H1 (cell line): ENCODE measurements at regions not wholly inside any gene's neighbourhood (a gene's known extent, or its start where the extent isn't known, plus 50 kb on each side); places are given as distances from the start of the nearest gene placed in this dataset.

Experiments used
- CTCF ChIA-PET: fragments of 300-600 bp; sonication (Branson Sonifier 250); formaldehyde crosslinking; loops from one replicate; lab custom pipeline; 2021; ENCODE audit not compliant: partially characterized antibody; lab: Charles Lee
- POLR2A ChIA-PET: fragments of 300-600 bp; sonication (Branson Sonifier 250); formaldehyde crosslinking; loops from one replicate; lab custom pipeline; 2021; ENCODE audit warnings: inconsistent platforms; ENCODE audit not compliant: partially characterized antibody; lab: Charles Lee
- DNase-seq, 2 experiments: peaks; one replicate each; pipeline versions ENCODE4 v3.0.0 to v3.0.0-alpha.2; 2010 to 2022; ENCODE audit warnings: low spot score in 2 of 2, low read depth in 1 of 2, mixed read lengths in 1 of 2
- FAIRE-seq: peaks from 2 replicates; lab custom pipeline; 2011; peaks lifted over from hg19 to GRCh38; lab: Jason Lieb, UNC
- H2AFZ ChIP-seq: 2 replicates; pipeline ENCODE4 v1.8.1; 2012; ENCODE audit warnings: low read length, inconsistent platforms
- H2AK5ac ChIP-seq: 2 replicates; pipeline ENCODE4 v1.6.1; 2013; ENCODE audit warnings: low read depth, low read length
- H2BK120ac ChIP-seq: replicated peaks from 2 replicates; pipeline ENCODE3; 2013; ENCODE audit warnings: low read depth, low read length, inconsistent platforms
- H2BK12ac ChIP-seq: 2 replicates; pipeline ENCODE4 v1.6.1; 2013; ENCODE audit warnings: low read depth, low read length
- H2BK15ac ChIP-seq: 2 replicates; pipeline ENCODE4 v1.6.1; 2013; ENCODE audit warnings: low read length
- H2BK20ac ChIP-seq: 2 replicates; pipeline ENCODE4 v1.6.1; 2013; ENCODE audit warnings: low read length
- H2BK5ac ChIP-seq: 2 replicates; pipeline ENCODE4 v1.6.1; 2013; ENCODE audit warnings: low read depth, low read length
- H3K14ac ChIP-seq: 2 replicates; pipeline ENCODE4 v1.6.1; 2013; ENCODE audit warnings: inconsistent platforms; ENCODE audit not compliant: insufficient read length
- H3K18ac ChIP-seq: 2 replicates; pipeline ENCODE4 v1.6.1; 2013; ENCODE audit warnings: low read length; ENCODE audit errors: extremely low read depth
- H3K23ac ChIP-seq: 2 replicates; pipeline ENCODE4 v1.6.1; 2013; ENCODE audit warnings: inconsistent platforms; ENCODE audit not compliant: insufficient read length
- H3K23me2 ChIP-seq: 2 replicates; pipeline ENCODE4 v1.6.1; 2013; ENCODE audit warnings: low read depth, low read length
- H3K27ac ChIP-seq: 2 replicates; pipeline ENCODE4 v1.6.1; 2011; ENCODE audit warnings: low read depth, low read length, inconsistent platforms
- H3K27me3 ChIP-seq, 4 experiments: replicated peaks in 1 of 4; 1 replicate in 1 of 4; 2 replicates in 3 of 4; pipeline versions ENCODE4 v1.6.1 to v1.8.1; 2011 to 2013; ENCODE audit warnings: low read length in 3 of 4, mild to moderate bottlenecking in 3 of 4, inconsistent platforms in 2 of 4, mixed read lengths in 2 of 4, moderate library complexity in 1 of 4; ENCODE audit not compliant: control insufficient read depth in 3 of 4, insufficient read depth in 3 of 4; ENCODE audit errors: extremely low read depth in 1 of 4
- H3K36me3 ChIP-seq, 4 experiments: 2 replicates each; pipeline versions ENCODE4 v1.6.1 to v1.8.1; 2011 to 2013; ENCODE audit warnings: mild to moderate bottlenecking in 4 of 4, low read length in 3 of 4, moderate library complexity in 2 of 4, control low read depth in 1 of 4, inconsistent platforms in 1 of 4; ENCODE audit not compliant: insufficient read depth in 4 of 4, control insufficient read depth in 2 of 4
- H3K4ac ChIP-seq: replicated peaks from 2 replicates; pipeline ENCODE3; 2013; ENCODE audit warnings: low read length, low read depth, mixed read lengths, inconsistent platforms; ENCODE audit not compliant: insufficient read length
- H3K4me1 ChIP-seq, 4 experiments: replicated peaks in 1 of 4; 1 replicate in 1 of 4; 2 replicates in 3 of 4; pipeline versions ENCODE4 v1.6.1 to v1.8.1; 2011 to 2013; ENCODE audit warnings: low read length in 3 of 4, inconsistent platforms in 2 of 4, mixed read lengths in 1 of 4; ENCODE audit not compliant: insufficient read depth in 4 of 4, control insufficient read depth in 3 of 4
- H3K4me2 ChIP-seq, 2 experiments: 2 replicates each; pipeline versions ENCODE4 v1.6.1 to v1.8.1; 2011 to 2013; ENCODE audit warnings: low read depth in 2 of 2, low read length in 2 of 2, control low read depth in 1 of 2, inconsistent platforms in 1 of 2, mild to moderate bottlenecking in 1 of 2; ENCODE audit not compliant: insufficient read depth in 1 of 2
- H3K4me3 ChIP-seq, 4 experiments: fragments of 200-600, 300-600 bp in 1 of 4; sonication (generic), shearing (Covaris generic), sonication (Bioruptor Twin) in 1 of 4; 2 replicates each; pipeline versions ENCODE4 v1.5.1 to v1.8.1; 2011 to 2016; ENCODE audit warnings: low read length in 4 of 4, low read depth in 3 of 4, control low read depth in 2 of 4, inconsistent platforms in 2 of 4, mild to moderate bottlenecking in 2 of 4, mixed read lengths in 1 of 4, moderate library complexity in 1 of 4; ENCODE audit not compliant: insufficient read depth in 2 of 4; ENCODE audit errors: extremely low read depth in 1 of 4
- H3K56ac ChIP-seq: replicated peaks from 2 replicates; pipeline ENCODE3; 2013; ENCODE audit warnings: low read depth, mild to moderate bottlenecking, mixed read lengths, low read length, inconsistent platforms; ENCODE audit not compliant: insufficient read length
- H3K79me1 ChIP-seq: 2 replicates; pipeline ENCODE4 v1.6.1; 2013; ENCODE audit warnings: low read depth, low read length, control low read depth
- H3K79me2 ChIP-seq, 2 experiments: 2 replicates each; pipeline versions ENCODE4 v1.6.1 to v1.8.1; 2012 to 2013; ENCODE audit warnings: low read length in 2 of 2, mild to moderate bottlenecking in 2 of 2, inconsistent platforms in 1 of 2; ENCODE audit not compliant: insufficient read depth in 2 of 2, control insufficient read depth in 1 of 2
- H3K9ac ChIP-seq, 4 experiments: replicated peaks in 1 of 4; 1 replicate in 1 of 4; 2 replicates in 3 of 4; pipeline versions ENCODE4 v1.6.1 to v1.8.1; 2011 to 2013; ENCODE audit warnings: low read depth in 3 of 4, low read length in 3 of 4, control low read depth in 2 of 4, mild to moderate bottlenecking in 2 of 4, moderate library complexity in 2 of 4, inconsistent platforms in 1 of 4; ENCODE audit errors: extremely low read depth in 1 of 4
- H3K9me3 ChIP-seq, 2 experiments: 2 replicates each; pipeline versions ENCODE4 v1.6.1 to v1.8.1; 2012 to 2013; ENCODE audit warnings: mild to moderate bottlenecking in 2 of 2, moderate library complexity in 2 of 2, control low read depth in 1 of 2, inconsistent platforms in 1 of 2, low read depth in 1 of 2, low read length in 1 of 2, mixed read lengths in 1 of 2; ENCODE audit not compliant: insufficient read depth in 2 of 2
- H4K20me1 ChIP-seq, 2 experiments: replicated peaks in 1 of 2; 2 replicates each; pipeline versions ENCODE3 to v1.8.1; 2011 to 2013; ENCODE audit warnings: inconsistent platforms in 2 of 2, low read length in 2 of 2, mild to moderate bottlenecking in 1 of 2; ENCODE audit not compliant: insufficient read depth in 2 of 2, control insufficient read depth in 1 of 2
- H4K5ac ChIP-seq: 2 replicates; pipeline ENCODE4 v1.6.1; 2013; ENCODE audit warnings: low read length, low read depth, mixed read lengths, inconsistent platforms; ENCODE audit not compliant: insufficient read length
- H4K8ac ChIP-seq: 2 replicates; pipeline ENCODE4 v1.8.0; 2013; ENCODE audit warnings: mild to moderate bottlenecking, moderate library complexity, low read length, inconsistent platforms; ENCODE audit not compliant: insufficient read depth; ENCODE audit errors: extremely low read depth
- H4K91ac ChIP-seq: replicated peaks from 2 replicates; pipeline ENCODE3; 2013; ENCODE audit warnings: low read length, mixed read lengths, inconsistent platforms; ENCODE audit not compliant: insufficient read length
- BCL11A ChIP-seq, 2 experiments: IDR thresholded peaks; one replicate each; pipeline ENCODE4 v1.6.1; 2011; ENCODE audit warnings: low read depth in 2 of 2, low read length in 2 of 2, mild to moderate bottlenecking in 2 of 2
- BRCA1 ChIP-seq: IDR thresholded peaks from 2 replicates; pipeline ENCODE4 v1.6.1; 2012; ENCODE audit warnings: low read depth, low read length, improper control_type of control experiment
- CREB1 ChIP-seq: IDR thresholded peaks from 2 replicates; pipeline ENCODE4 v1.6.1; 2012; ENCODE audit warnings: inconsistent platforms
- FOSL1 ChIP-seq: IDR thresholded peaks from 2 replicates; pipeline ENCODE4 v1.6.1; 2011; ENCODE audit warnings: mild to moderate bottlenecking, low read depth, low read length, moderate library complexity; ENCODE audit not compliant: insufficient read depth
- RXRA ChIP-seq: IDR thresholded peaks from 2 replicates; pipeline ENCODE4 v1.6.1; 2011; ENCODE audit warnings: low read depth, mild to moderate bottlenecking, low read length, moderate library complexity; ENCODE audit not compliant: insufficient read depth
- SIRT6 ChIP-seq: IDR thresholded peaks from one replicate; pipeline ENCODE4 v1.7.1; 2012; ENCODE audit warnings: low read length, inconsistent platforms
- SIX5 ChIP-seq: IDR thresholded peaks from 2 replicates; pipeline ENCODE4 v1.6.1; 2011; ENCODE audit warnings: mild to moderate bottlenecking, low read depth, low read length
- TAF1 ChIP-seq: IDR thresholded peaks from 2 replicates; pipeline ENCODE4 v1.6.1; 2011; ENCODE audit warnings: mild to moderate bottlenecking, low read depth, low read length
- WGBS, 2 experiments: shearing (Covaris generic) in 1 of 2; methylation state at CpG; one replicate each; pipeline versions ENCODE4 v1.1.6 to v1.1.7; 2013 to 2015; ENCODE audit warnings: low lambda C conversion rate in 2 of 2, mixed read lengths in 2 of 2, inconsistent platforms in 1 of 2, low coverage in 1 of 2, missing lambda C conversion rate in 1 of 2; ENCODE audit not compliant: insufficient replicate concordance in 2 of 2, insufficient coverage in 1 of 2, insufficient read length in 1 of 2; ENCODE audit errors: extremely low coverage in 1 of 2, missing lambda C conversion rate in 1 of 2; 5-methylcytosine and 5-hydroxymethylcytosine counted together
- TF ChIP-seq, protein P1 (sequence below): IDR thresholded peaks from 2 replicates; pipeline ENCODE4 v1.6.1; 2012; ENCODE audit warnings: inconsistent platforms
- TF ChIP-seq, protein P2 (sequence below): IDR thresholded peaks from 2 replicates; pipeline ENCODE4 v1.6.1; 2011; ENCODE audit warnings: low read length, improper control_type of control experiment
- TF ChIP-seq, protein P3 (sequence below), 3 experiments: IDR thresholded peaks; 1 replicate in 2 of 3; 2 replicates in 1 of 3; pipeline versions ENCODE4 v1.5.1 to v1.6.1; 2011; ENCODE audit warnings: low read length in 3 of 3, mild to moderate bottlenecking in 3 of 3, inconsistent platforms in 2 of 3, low read depth in 1 of 3, moderate library complexity in 1 of 3; ENCODE audit not compliant: insufficient read depth in 1 of 3; ENCODE audit errors: control extremely low read depth in 1 of 3

- Histone ChIP-seq H3K79me1 (no peaks in the 10 kb centered on the region), H2AK5ac (no peak overlapping the region), H3K56ac (no peak overlapping the region), H3K4me3 (no peak overlapping the region), H4K8ac (no peak overlapping the region), H3K14ac (no peak overlapping the region), H3K18ac (no peak overlapping the region), H3K4me2 (no peak overlapping the region), H2BK15ac (no peak overlapping the region), H2BK5ac (no peak overlapping the region), H3K4ac (peak overlapping the region; percentile 66), H3K9ac (no peak overlapping the region), H3K23me2 (no peaks in the 10 kb centered on the region), H2BK12ac (no peak overlapping the region), H3K4me1 (peaks cover 3 to 22% (median 10%) of the 10 kb centered on the region in 4 experiments; a peak in 5 of 7 replicates), H3K9me3 (peaks cover 0 to 2% of the 10 kb centered on the region in 2 experiments; a peak in 1 of 4 replicates), H2AFZ (no peak overlapping the region), H3K36me3 (no peaks in the 10 kb centered on the region), H2BK20ac (no peak overlapping the region), H3K23ac (no peak overlapping the region), H2BK120ac (peak overlapping the region; percentile 49), H3K27me3 (no peaks in the 10 kb centered on the region; a peak in 1 of 7 replicates), H4K20me1 (no peaks in the 10 kb centered on the region), H3K27ac (no peak overlapping the region), H3K79me2 (no peaks in the 10 kb centered on the region), H4K5ac (no peak overlapping the region), H4K91ac (no peak overlapping the region)
- no peak for FAIRE-seq
- no peak for DNase-seq
- POLR2A ChIA-PET = no interaction called here
- CTCF ChIA-PET = interaction anchor here (0.7 to 1.1 kb wide), 3 partner anchors 14 to 30 kb away, joined by 3 read pairs; no protein-coding TSS in a partner anchor
- WGBS, 2 experiments = 95% methylated on average over 10 of the region's 10 CpGs; no CpG with 5 or more reads in 1 of the 2 experiments
- TF ChIP-seq FOSL1 = no peak
- no peak for TF ChIP-seq CREB1
- no peak for TF ChIP-seq SIRT6
- TF ChIP-seq TAF1 = no peak
- TF ChIP-seq, protein P1, sequence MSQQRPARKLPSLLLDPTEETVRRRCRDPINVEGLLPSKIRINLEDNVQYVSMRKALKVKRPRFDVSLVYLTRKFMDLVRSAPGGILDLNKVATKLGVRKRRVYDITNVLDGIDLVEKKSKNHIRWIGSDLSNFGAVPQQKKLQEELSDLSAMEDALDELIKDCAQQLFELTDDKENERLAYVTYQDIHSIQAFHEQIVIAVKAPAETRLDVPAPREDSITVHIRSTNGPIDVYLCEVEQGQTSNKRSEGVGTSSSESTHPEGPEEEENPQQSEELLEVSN = no peak
- no peak for TF ChIP-seq BCL11A (IDR thresholded peaks at IDR 0.05; ENCODE audit: low read depth in 2 of 2, low read length in 2 of 2)
- TF ChIP-seq, protein P2, sequence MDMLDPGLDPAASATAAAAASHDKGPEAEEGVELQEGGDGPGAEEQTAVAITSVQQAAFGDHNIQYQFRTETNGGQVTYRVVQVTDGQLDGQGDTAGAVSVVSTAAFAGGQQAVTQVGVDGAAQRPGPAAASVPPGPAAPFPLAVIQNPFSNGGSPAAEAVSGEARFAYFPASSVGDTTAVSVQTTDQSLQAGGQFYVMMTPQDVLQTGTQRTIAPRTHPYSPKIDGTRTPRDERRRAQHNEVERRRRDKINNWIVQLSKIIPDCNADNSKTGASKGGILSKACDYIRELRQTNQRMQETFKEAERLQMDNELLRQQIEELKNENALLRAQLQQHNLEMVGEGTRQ = no peak
- no peak for TF ChIP-seq BRCA1
- no peak for TF ChIP-seq RXRA
- no peak for TF ChIP-seq SIX5
- TF ChIP-seq, protein P3, sequence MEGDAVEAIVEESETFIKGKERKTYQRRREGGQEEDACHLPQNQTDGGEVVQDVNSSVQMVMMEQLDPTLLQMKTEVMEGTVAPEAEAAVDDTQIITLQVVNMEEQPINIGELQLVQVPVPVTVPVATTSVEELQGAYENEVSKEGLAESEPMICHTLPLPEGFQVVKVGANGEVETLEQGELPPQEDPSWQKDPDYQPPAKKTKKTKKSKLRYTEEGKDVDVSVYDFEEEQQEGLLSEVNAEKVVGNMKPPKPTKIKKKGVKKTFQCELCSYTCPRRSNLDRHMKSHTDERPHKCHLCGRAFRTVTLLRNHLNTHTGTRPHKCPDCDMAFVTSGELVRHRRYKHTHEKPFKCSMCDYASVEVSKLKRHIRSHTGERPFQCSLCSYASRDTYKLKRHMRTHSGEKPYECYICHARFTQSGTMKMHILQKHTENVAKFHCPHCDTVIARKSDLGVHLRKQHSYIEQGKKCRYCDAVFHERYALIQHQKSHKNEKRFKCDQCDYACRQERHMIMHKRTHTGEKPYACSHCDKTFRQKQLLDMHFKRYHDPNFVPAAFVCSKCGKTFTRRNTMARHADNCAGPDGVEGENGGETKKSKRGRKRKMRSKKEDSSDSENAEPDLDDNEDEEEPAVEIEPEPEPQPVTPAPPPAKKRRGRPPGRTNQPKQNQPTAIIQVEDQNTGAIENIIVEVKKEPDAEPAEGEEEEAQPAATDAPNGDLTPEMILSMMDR (IDR thresholded peaks at IDR 0.05; ENCODE audit: control extremely low read depth in 1 of 3, insufficient read depth in 1 of 3, low read depth in 1 of 3, low read length in 3 of 3) = no peak
These were observed 182.4 kb downstream of the BCAS1 start for GRCh38 chr20:53887973-53888372.
